ENCODE measurements at regions not wholly inside any gene's neighbourhood (a gene's known extent, or its start where the extent isn't known, plus 50 kb on each side); places are given as distances from the start of the nearest gene placed in this dataset.

- TF ChIP-seq, protein P1, sequence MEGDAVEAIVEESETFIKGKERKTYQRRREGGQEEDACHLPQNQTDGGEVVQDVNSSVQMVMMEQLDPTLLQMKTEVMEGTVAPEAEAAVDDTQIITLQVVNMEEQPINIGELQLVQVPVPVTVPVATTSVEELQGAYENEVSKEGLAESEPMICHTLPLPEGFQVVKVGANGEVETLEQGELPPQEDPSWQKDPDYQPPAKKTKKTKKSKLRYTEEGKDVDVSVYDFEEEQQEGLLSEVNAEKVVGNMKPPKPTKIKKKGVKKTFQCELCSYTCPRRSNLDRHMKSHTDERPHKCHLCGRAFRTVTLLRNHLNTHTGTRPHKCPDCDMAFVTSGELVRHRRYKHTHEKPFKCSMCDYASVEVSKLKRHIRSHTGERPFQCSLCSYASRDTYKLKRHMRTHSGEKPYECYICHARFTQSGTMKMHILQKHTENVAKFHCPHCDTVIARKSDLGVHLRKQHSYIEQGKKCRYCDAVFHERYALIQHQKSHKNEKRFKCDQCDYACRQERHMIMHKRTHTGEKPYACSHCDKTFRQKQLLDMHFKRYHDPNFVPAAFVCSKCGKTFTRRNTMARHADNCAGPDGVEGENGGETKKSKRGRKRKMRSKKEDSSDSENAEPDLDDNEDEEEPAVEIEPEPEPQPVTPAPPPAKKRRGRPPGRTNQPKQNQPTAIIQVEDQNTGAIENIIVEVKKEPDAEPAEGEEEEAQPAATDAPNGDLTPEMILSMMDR (IDR thresholded peaks at IDR 0.05; ENCODE audit: poor library complexity, severe bottlenecking) = no peak
- TF ChIP-seq MXI1 (conservative IDR thresholded peaks at IDR 0.05; ENCODE audit: poor library complexity, severe bottlenecking) = no peak
- no peak for TF ChIP-seq POLR2AphosphoS5 (IDR thresholded peaks at IDR 0.05)
- no peak for TF ChIP-seq EP300 (conservative IDR thresholded peaks at IDR 0.05; ENCODE audit: poor library complexity, severe bottlenecking)
- TF ChIP-seq, protein P2, sequence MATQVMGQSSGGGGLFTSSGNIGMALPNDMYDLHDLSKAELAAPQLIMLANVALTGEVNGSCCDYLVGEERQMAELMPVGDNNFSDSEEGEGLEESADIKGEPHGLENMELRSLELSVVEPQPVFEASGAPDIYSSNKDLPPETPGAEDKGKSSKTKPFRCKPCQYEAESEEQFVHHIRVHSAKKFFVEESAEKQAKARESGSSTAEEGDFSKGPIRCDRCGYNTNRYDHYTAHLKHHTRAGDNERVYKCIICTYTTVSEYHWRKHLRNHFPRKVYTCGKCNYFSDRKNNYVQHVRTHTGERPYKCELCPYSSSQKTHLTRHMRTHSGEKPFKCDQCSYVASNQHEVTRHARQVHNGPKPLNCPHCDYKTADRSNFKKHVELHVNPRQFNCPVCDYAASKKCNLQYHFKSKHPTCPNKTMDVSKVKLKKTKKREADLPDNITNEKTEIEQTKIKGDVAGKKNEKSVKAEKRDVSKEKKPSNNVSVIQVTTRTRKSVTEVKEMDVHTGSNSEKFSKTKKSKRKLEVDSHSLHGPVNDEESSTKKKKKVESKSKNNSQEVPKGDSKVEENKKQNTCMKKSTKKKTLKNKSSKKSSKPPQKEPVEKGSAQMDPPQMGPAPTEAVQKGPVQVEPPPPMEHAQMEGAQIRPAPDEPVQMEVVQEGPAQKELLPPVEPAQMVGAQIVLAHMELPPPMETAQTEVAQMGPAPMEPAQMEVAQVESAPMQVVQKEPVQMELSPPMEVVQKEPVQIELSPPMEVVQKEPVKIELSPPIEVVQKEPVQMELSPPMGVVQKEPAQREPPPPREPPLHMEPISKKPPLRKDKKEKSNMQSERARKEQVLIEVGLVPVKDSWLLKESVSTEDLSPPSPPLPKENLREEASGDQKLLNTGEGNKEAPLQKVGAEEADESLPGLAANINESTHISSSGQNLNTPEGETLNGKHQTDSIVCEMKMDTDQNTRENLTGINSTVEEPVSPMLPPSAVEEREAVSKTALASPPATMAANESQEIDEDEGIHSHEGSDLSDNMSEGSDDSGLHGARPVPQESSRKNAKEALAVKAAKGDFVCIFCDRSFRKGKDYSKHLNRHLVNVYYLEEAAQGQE (IDR thresholded peaks at IDR 0.05; ENCODE audit: borderline replicate concordance) = no peak
- no peak for TF ChIP-seq TAF1 (IDR thresholded peaks at IDR 0.05; ENCODE audit: low read depth)
Measured at GRCh38 chr19:13622766-13623715, 116.8 kb upstream of the CACNA1A start.

Measured in neural cell (in vitro differentiated cells).